ENCODE measurements at regions not wholly inside any gene's neighbourhood (a gene's known extent, or its start where the extent isn't known, plus 50 kb on each side); places are given as distances from the start of the nearest gene placed in this dataset.

DNA sequence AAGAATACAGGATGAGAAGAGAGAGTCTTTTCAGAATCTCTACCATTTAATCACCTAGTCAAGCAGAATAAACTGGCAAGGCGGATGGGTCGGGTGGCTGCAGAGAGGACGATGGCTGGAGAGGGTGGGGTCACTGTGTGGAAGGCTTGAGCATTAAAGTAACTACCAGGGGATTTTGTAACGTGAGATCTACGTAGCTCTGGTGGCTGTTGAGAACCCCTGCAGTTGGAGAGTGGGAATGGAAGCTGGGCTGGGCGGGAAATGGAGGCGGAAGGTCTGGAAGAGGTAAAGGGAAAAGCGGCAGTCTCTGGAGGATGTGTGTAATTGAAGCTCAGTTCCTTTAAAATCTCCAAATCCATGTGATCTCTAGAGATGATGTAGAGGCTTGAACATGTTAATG is 135.0 kb downstream of the GATA3 start:
- Histone ChIP-seq H3K4me1 (ENCODE audit: control insufficient read depth, insufficient read depth, low read length, poor library complexity, severe bottlenecking) (peaks cover 4% of the 10 kb centered on the region), H3K36me3 (ENCODE audit: control insufficient read depth, insufficient read depth, low read length) (no peaks in the 10 kb centered on the region), H3K27ac (ENCODE audit: low read depth, low read length, severe bottlenecking) (no peak overlapping the region), H3K9me3 (ENCODE audit: control insufficient read depth, low read length) (no peaks in the 10 kb centered on the region), H3K4me3 (ENCODE audit: extremely low read depth, insufficient read depth, low read length, poor library complexity, severe bottlenecking) (no peak overlapping the region)
- WGBS, 2 experiments (ENCODE audit: insufficient coverage in 2 of 2) = 72 to 82% methylated on average over 5 of the region's 8 CpGs

DNA sequence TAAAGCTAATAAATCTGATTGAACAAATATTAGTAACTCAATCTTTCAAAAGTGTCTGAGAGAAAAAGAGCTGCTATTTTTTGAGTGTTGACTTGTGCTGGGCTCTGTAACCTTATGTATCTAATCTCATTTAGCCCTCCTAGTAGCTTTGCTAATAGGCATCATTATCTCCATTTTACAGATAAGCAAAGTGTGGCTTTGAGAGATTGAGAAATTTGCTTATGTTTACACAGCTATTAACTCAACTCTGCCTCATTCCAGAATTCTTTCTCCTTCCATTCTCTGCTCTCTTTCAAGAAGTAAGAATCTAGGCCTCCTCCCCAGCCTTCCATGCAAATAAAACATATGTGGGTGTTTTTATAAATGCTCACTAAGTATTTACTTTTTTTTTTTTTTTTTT is 137.8 kb downstream of the GATA3 start:
- no peak overlapping the region for H3K27ac ChIP-seq (ENCODE audit: low read depth, low read length, severe bottlenecking)
- peaks cover 4% of the 10 kb centered on the region for H3K4me1 ChIP-seq (ENCODE audit: control insufficient read depth, insufficient read depth, low read length, poor library complexity, severe bottlenecking)
- H3K36me3 ChIP-seq (ENCODE audit: control insufficient read depth, insufficient read depth, low read length) = no peaks in the 10 kb centered on the region
- no peaks in the 10 kb centered on the region for H3K9me3 ChIP-seq (ENCODE audit: control insufficient read depth, low read length)
- no peak overlapping the region for H3K4me3 ChIP-seq (ENCODE audit: extremely low read depth, insufficient read depth, low read length, poor library complexity, severe bottlenecking)

DNA sequence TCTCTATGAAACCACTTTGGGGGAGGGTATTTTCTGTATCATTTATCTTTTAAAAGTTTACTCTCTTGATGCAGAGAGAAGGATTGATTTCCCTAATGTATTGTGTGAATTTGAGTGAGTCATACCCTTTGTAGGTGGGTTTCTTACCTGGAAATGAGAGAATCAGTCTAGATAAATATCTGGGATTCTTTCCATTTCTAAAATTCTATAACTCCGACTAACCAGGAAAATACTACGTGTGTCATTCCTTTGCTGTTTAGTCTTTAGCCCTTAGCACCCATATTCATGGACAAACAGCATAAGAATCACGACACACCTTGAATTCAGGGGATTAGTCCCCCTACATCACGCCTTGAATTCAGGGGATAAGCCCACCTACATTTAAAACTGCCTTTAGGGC is 139.1 kb downstream of the GATA3 start:
- H3K9me3 ChIP-seq (ENCODE audit: control insufficient read depth, low read length) = no peaks in the 10 kb centered on the region
- H3K36me3 ChIP-seq (ENCODE audit: control insufficient read depth, insufficient read depth, low read length) = no peaks in the 10 kb centered on the region
- no peak overlapping the region for H3K27ac ChIP-seq (ENCODE audit: low read depth, low read length, severe bottlenecking)
- H3K4me1 ChIP-seq (ENCODE audit: control insufficient read depth, insufficient read depth, low read length, poor library complexity, severe bottlenecking) = peaks cover 4% of the 10 kb centered on the region
- WGBS, 2 experiments (ENCODE audit: insufficient coverage in 2 of 2) = 78 to 79% methylated on average over 2 to 3 of the region's 4 CpGs
- H3K4me3 ChIP-seq (ENCODE audit: extremely low read depth, insufficient read depth, low read length, poor library complexity, severe bottlenecking) = no peak overlapping the region

DNA sequence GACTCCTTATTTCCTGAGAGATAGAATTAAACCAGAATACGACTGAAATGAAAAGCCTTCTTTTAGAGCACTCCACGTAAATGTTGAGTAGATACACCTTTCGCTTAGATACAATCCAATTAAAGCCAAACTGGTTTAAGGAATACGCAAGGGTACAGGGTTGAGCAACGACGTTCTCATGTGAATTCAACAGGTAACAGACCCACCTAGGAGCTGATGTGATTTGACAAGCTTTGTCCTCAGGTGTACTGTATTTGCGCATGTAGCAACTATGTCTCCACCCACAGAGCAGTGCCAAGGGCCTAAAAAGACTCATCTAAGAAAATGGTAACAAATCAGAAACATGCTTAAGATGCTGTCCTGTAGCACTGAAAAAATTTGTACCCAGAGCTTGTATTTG is 139.6 kb downstream of the GATA3 start:
- peaks cover 4% of the 10 kb centered on the region for H3K4me1 ChIP-seq (ENCODE audit: control insufficient read depth, insufficient read depth, low read length, poor library complexity, severe bottlenecking)
- no peaks in the 10 kb centered on the region for H3K36me3 ChIP-seq (ENCODE audit: control insufficient read depth, insufficient read depth, low read length)
- no peaks in the 10 kb centered on the region for H3K9me3 ChIP-seq (ENCODE audit: control insufficient read depth, low read length)
- WGBS, 2 experiments (ENCODE audit: insufficient coverage in 2 of 2) = 87% methylated on average over 5 to 6 of the region's 7 CpGs
- H3K27ac ChIP-seq (ENCODE audit: low read depth, low read length, severe bottlenecking) = no peak overlapping the region
- no peak overlapping the region for H3K4me3 ChIP-seq (ENCODE audit: extremely low read depth, insufficient read depth, low read length, poor library complexity, severe bottlenecking)

DNA sequence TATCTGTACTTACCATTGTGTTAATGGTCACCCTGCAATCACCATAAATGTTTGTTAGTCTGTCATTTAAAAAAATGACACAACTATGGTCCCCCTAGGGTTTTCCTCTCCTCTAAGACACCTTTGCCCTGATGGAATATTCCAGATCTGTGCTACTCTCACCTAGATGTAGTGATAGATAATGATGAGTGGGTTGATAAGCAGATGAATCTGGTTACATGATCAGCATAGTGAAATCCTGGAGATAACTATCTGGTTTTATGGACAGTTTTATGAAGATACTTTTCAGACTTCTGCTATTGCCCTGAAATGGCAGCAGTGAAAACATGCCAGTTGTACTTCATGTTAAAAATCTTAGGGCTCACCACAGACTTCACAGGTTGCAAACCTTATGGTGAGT is 152.4 kb downstream of the GATA3 start:
- peaks cover 3% of the 10 kb centered on the region for H3K4me1 ChIP-seq (ENCODE audit: control insufficient read depth, insufficient read depth, low read length, poor library complexity, severe bottlenecking)
- no peak overlapping the region for H3K27ac ChIP-seq (ENCODE audit: low read depth, low read length, severe bottlenecking)
- no peak overlapping the region for H3K4me3 ChIP-seq (ENCODE audit: extremely low read depth, insufficient read depth, low read length, poor library complexity, severe bottlenecking)
- no peaks in the 10 kb centered on the region for H3K9me3 ChIP-seq (ENCODE audit: control insufficient read depth, low read length)
- no peaks in the 10 kb centered on the region for H3K36me3 ChIP-seq (ENCODE audit: control insufficient read depth, insufficient read depth, low read length)

DNA sequence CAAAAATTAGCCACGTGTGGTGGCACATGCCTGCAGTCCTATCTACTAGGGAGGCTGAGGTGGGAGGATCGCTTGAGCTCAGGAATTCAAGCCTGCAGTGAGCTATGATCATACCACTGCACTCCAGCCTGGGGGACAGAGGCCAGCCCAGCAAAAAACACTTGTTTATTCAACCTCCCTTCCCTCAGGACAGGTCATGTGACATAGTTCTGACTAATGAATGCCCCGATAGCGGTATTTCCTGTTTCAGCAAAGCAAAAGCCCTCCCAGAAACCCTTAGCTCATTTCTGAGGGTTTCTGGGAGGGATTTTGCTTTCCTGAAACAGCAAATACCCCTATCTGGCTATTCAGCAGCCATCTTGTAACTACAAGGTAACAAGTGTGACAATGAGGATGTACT is 157.1 kb downstream of the GATA3 start:
- WGBS, 2 experiments (ENCODE audit: insufficient coverage in 2 of 2) = 80 to 94% methylated on average over 2 of the region's 4 CpGs
- Histone ChIP-seq H3K36me3 (ENCODE audit: control insufficient read depth, insufficient read depth, low read length) (no peaks in the 10 kb centered on the region), H3K9me3 (ENCODE audit: control insufficient read depth, low read length) (no peaks in the 10 kb centered on the region), H3K27ac (ENCODE audit: low read depth, low read length, severe bottlenecking) (no peak overlapping the region), H3K4me3 (ENCODE audit: extremely low read depth, insufficient read depth, low read length, poor library complexity, severe bottlenecking) (no peak overlapping the region), H3K4me1 (ENCODE audit: control insufficient read depth, insufficient read depth, low read length, poor library complexity, severe bottlenecking) (peaks cover 3% of the 10 kb centered on the region)

DNA sequence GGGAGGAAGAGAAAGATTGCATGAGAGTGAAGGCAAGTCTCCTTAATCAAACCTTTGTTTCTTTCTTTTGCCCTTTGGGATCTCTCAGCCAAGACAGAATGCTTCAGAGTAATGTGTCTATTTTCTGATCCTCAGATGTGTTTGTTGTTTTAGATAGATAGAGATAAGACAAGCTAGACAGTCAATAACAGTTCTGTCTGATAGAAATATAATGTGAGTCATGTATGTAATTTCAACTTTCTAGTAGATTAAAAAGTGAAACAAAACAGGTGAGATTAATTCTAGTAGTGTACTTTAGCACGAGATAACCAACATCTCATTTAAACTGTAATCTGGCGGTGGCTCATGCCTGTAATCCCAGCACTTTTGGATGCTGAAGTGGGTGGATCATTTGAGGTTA is 159.2 kb downstream of the GATA3 start:
- H3K4me1 ChIP-seq (ENCODE audit: control insufficient read depth, insufficient read depth, low read length, poor library complexity, severe bottlenecking) = peaks cover 3% of the 10 kb centered on the region
- WGBS, 2 experiments (ENCODE audit: insufficient coverage in 2 of 2) = 100% methylated on average over 1 of the region's 2 CpGs; no CpG with 5 or more reads in 1 of the 2 experiments
- H3K36me3 ChIP-seq (ENCODE audit: control insufficient read depth, insufficient read depth, low read length) = no peaks in the 10 kb centered on the region
- no peaks in the 10 kb centered on the region for H3K9me3 ChIP-seq (ENCODE audit: control insufficient read depth, low read length)
- H3K4me3 ChIP-seq (ENCODE audit: extremely low read depth, insufficient read depth, low read length, poor library complexity, severe bottlenecking) = no peak overlapping the region
- H3K27ac ChIP-seq (ENCODE audit: low read depth, low read length, severe bottlenecking) = no peak overlapping the region

DNA sequence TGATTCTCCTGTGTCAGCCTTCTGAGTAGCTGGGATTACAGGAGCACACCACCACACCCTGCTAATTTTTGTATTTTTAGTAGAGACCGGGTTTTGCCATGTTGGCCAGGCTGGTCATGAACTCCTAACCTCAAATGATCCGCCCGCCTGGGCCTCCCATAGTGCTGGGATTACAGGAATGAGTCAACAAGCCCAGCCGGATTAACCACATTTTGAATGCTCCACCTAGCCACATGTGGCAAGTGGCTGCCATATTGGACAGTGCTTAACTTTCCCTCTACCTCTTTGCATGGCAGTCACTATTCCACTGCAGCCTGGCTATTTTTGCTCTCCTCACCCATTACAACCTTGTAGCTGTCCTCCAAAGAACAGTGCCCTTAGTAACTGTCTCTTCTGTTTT is 160.1 kb downstream of the GATA3 start:
- Histone ChIP-seq H3K36me3 (ENCODE audit: control insufficient read depth, insufficient read depth, low read length) (no peaks in the 10 kb centered on the region), H3K4me3 (ENCODE audit: extremely low read depth, insufficient read depth, low read length, poor library complexity, severe bottlenecking) (no peak overlapping the region), H3K4me1 (ENCODE audit: control insufficient read depth, insufficient read depth, low read length, poor library complexity, severe bottlenecking) (peaks cover 3% of the 10 kb centered on the region), H3K27ac (ENCODE audit: low read depth, low read length, severe bottlenecking) (no peak overlapping the region), H3K9me3 (ENCODE audit: control insufficient read depth, low read length) (no peaks in the 10 kb centered on the region)
- 95 to 98% methylated on average over 4 of the region's 4 CpGs for WGBS, 2 experiments (ENCODE audit: insufficient coverage in 2 of 2)

DNA sequence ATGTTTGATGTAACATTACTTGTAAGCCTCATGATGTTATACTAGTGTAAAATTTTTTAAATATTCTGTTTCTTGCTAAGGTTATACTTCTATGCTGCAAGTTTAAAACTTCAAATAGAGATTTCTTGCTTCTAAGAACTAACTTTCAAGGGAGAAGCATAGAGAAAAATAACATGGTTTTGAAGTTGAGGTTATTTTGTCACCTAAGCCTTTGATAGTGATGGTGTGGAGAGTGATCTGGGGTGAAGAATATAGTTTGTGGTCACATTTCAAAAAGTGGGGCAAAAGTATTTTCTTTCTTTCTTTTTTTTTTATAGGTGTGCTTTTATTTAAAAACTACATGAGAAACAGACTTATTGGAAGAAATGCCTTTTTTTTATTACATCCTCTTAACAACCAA is 162.4 kb downstream of the GATA3 start:
- Histone ChIP-seq H3K4me3 (ENCODE audit: extremely low read depth, insufficient read depth, low read length, poor library complexity, severe bottlenecking) (no peak overlapping the region), H3K4me1 (ENCODE audit: control insufficient read depth, insufficient read depth, low read length, poor library complexity, severe bottlenecking) (no peaks in the 10 kb centered on the region), H3K36me3 (ENCODE audit: control insufficient read depth, insufficient read depth, low read length) (no peaks in the 10 kb centered on the region), H3K9me3 (ENCODE audit: control insufficient read depth, low read length) (no peaks in the 10 kb centered on the region), H3K27ac (ENCODE audit: low read depth, low read length, severe bottlenecking) (no peak overlapping the region)

DNA sequence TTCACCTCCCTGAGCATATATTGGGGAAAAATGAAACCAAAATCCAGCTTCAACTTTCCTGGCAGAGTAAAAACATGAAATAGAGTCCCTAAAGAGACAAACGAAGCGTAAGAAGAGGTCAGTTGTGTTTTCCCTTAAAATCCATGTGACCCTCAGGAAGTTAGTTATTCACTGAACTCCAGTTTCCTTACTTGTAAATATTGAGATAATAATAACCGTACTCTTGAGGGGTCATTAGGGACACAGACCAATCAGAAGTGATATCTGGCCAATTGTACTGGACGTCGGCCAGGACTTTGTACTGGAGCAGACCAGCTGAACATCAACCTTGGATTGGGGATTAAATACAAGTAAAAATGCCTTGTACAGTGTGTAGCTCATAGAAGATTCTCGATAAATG is 167.0 kb downstream of the GATA3 start:
- H3K4me3 ChIP-seq (ENCODE audit: extremely low read depth, insufficient read depth, low read length, poor library complexity, severe bottlenecking) = no peak overlapping the region
- WGBS, 2 experiments (ENCODE audit: insufficient coverage in 2 of 2) = 90 to 97% methylated on average over 3 to 6 of the region's 6 CpGs

DNA sequence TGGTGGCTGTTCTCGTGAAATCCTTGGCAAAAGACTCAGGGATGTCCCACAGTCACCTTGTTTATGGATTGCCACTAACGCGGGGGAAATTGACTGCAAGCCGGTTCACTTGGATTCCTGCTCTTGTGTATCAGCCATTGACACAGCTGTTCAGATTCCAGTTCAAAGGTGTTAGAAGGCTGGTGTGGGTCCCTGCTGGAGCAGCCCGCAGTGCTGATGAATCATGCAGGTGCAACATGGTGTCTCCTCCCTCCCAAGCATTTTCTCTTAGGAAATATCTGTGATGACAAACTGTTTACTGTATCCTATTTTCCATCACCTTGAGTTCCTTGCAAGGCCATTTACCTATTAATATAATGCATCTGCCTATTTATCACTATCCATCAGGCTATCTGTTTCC is 170.1 kb downstream of the GATA3 start:
- Histone ChIP-seq H3K36me3 (ENCODE audit: control insufficient read depth, insufficient read depth, low read length) (no peaks in the 10 kb centered on the region), H3K9me3 (ENCODE audit: control insufficient read depth, low read length) (no peaks in the 10 kb centered on the region), H3K27ac (ENCODE audit: low read depth, low read length, severe bottlenecking) (no peak overlapping the region), H3K4me3 (ENCODE audit: extremely low read depth, insufficient read depth, low read length, poor library complexity, severe bottlenecking) (no peak overlapping the region), H3K4me1 (ENCODE audit: control insufficient read depth, insufficient read depth, low read length, poor library complexity, severe bottlenecking) (no peaks in the 10 kb centered on the region)
- 75 to 81% methylated on average over 3 to 5 of the region's 5 CpGs for WGBS, 2 experiments (ENCODE audit: insufficient coverage in 2 of 2)

More for the DNA sequence above, 167.0 kb downstream of the GATA3 start:
- no peak overlapping the region for H3K27ac ChIP-seq (ENCODE audit: low read depth, low read length, severe bottlenecking)
- H3K4me1 ChIP-seq (ENCODE audit: control insufficient read depth, insufficient read depth, low read length, poor library complexity, severe bottlenecking) = no peaks in the 10 kb centered on the region
- no peaks in the 10 kb centered on the region for H3K9me3 ChIP-seq (ENCODE audit: control insufficient read depth, low read length)
- no peaks in the 10 kb centered on the region for H3K36me3 ChIP-seq (ENCODE audit: control insufficient read depth, insufficient read depth, low read length)

DNA sequence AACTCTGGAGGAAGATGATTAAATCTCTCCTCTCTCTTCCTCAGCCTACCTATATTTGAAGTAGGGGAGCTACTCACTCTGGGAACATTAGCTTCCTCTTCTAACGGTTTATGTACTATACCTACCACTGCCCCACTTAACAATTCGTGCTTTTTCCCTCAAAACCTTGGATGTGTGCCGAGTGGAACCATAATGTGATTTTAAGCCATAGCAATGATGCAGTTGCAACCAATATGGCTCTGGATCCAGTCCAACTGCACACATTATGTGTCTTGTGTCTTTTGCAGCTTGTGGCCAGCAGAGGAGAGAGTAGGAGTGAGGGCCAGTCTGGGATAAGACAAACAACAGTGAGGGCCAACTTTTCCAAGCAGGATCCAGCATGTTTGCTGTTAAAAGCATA is 170.7 kb downstream of the GATA3 start:
- no peaks in the 10 kb centered on the region for H3K4me1 ChIP-seq (ENCODE audit: control insufficient read depth, insufficient read depth, low read length, poor library complexity, severe bottlenecking)
- 90 to 100% methylated on average over 1 to 2 of the region's 3 CpGs for WGBS, 2 experiments (ENCODE audit: insufficient coverage in 2 of 2)
- no peak overlapping the region for H3K27ac ChIP-seq (ENCODE audit: low read depth, low read length, severe bottlenecking)
- no peak overlapping the region for H3K4me3 ChIP-seq (ENCODE audit: extremely low read depth, insufficient read depth, low read length, poor library complexity, severe bottlenecking)
- no peaks in the 10 kb centered on the region for H3K9me3 ChIP-seq (ENCODE audit: control insufficient read depth, low read length)
- no peaks in the 10 kb centered on the region for H3K36me3 ChIP-seq (ENCODE audit: control insufficient read depth, insufficient read depth, low read length)
